Right atrium auricular region (tissue), 2 donors: ENCODE measurements at regions not wholly inside any gene's neighbourhood (a gene's known extent, or its start where the extent isn't known, plus 50 kb on each side); places are given as distances from the start of the nearest gene placed in this dataset.

Experiments used
- DNase-seq: peaks from one replicate; pipeline ENCODE4 v3.0.0-alpha.2; 2019; ENCODE audit warnings: low spot score
- H3K27ac ChIP-seq, 2 donors: fragments of 200-600 bp; sonication (generic); 1 replicate in 1 of 2; 2 replicates in 1 of 2; pipeline ENCODE4 v1.5.1; 2016 to 2019
- H3K27me3 ChIP-seq, 2 donors: fragments of 200-600 bp; sonication (generic); one replicate each; pipeline versions ENCODE4 v1.5.1 to v1.6.0; 2017 to 2019
- H3K36me3 ChIP-seq: fragments of 200-600 bp; sonication (generic); one replicate; pipeline ENCODE4 v1.5.1; 2016
- H3K4me1 ChIP-seq, 2 donors: fragments of 200-600 bp; sonication (generic); one replicate each; pipeline versions ENCODE4 v1.5.1 to v1.6.0; 2017 to 2019
- H3K4me3 ChIP-seq, 2 donors: fragments of 200-600 bp; sonication (generic); 1 replicate in 1 of 2; 2 replicates in 1 of 2; pipeline ENCODE4 v1.5.1; 2017 to 2019; ENCODE audit warnings: mild to moderate bottlenecking in 1 of 2, moderate library complexity in 1 of 2
- H3K9me3 ChIP-seq, 2 donors: fragments of 200-600 bp; sonication (generic); one replicate each; pipeline ENCODE4 v1.5.1; 2019
- CTCF ChIP-seq, 2 donors: fragments of 200-600 bp; sonication (generic); IDR thresholded peaks; one replicate each; pipeline ENCODE4 v1.5.1; 2019; ENCODE audit warnings: antibody characterized with exemption in 2 of 2

- Histone ChIP-seq H3K9me3 (no peaks in the 10 kb centered on the region), H3K4me1 (peaks cover 0 to 11% of the 10 kb centered on the region in 2 donors), H3K27me3 (no peaks in the 10 kb centered on the region), H3K4me3 (no peak overlapping the region), H3K36me3 (no peaks in the 10 kb centered on the region), H3K27ac (no peak overlapping the region)
- DNase-seq, result no peak
- TF ChIP-seq CTCF (IDR thresholded peaks at IDR 0.05), result no peak
These were observed 310.0 kb downstream of the LMO4 start for GRCh38 chr1:87638636-87639035.

- Histone ChIP-seq H3K27ac (no peak overlapping the region), H3K36me3 (no peaks in the 10 kb centered on the region), H3K4me3 (no peak overlapping the region), H3K9me3 (no peaks in the 10 kb centered on the region), H3K27me3 (no peaks in the 10 kb centered on the region), H3K4me1 (peaks cover 0 to 11% of the 10 kb centered on the region in 2 donors)
- DNase-seq, result no peak
- TF ChIP-seq CTCF (IDR thresholded peaks at IDR 0.05), result no peak
These were observed 313.3 kb downstream of the LMO4 start for GRCh38 chr1:87641996-87642395.

GRCh38 chr1:87642581-87643221, 314.0 kb downstream of the LMO4 start:
- DNase-seq, result no peak
- H3K36me3 ChIP-seq, result no peaks in the 10 kb centered on the region
- H3K4me3 ChIP-seq, result no peak overlapping the region
- peaks cover 0 to 11% of the 10 kb centered on the region in 2 donors for H3K4me1 ChIP-seq
- H3K27me3 ChIP-seq, result no peaks in the 10 kb centered on the region
- TF ChIP-seq CTCF (IDR thresholded peaks at IDR 0.05), result no peak
- no peak overlapping the region for H3K27ac ChIP-seq
- no peaks in the 10 kb centered on the region for H3K9me3 ChIP-seq

GRCh38 chr1:87644033-87644578, 315.4 kb downstream of the LMO4 start:
- Histone ChIP-seq H3K27ac (no peak overlapping the region), H3K36me3 (no peaks in the 10 kb centered on the region), H3K4me1 (peaks cover 0 to 11% of the 10 kb centered on the region in 2 donors), H3K9me3 (no peaks in the 10 kb centered on the region), H3K27me3 (no peaks in the 10 kb centered on the region), H3K4me3 (no peak overlapping the region)
- no peak for DNase-seq
- no peak for TF ChIP-seq CTCF (IDR thresholded peaks at IDR 0.05)

- Histone ChIP-seq H3K9me3 (no peaks in the 10 kb centered on the region), H3K27ac (no peak overlapping the region), H3K36me3 (no peaks in the 10 kb centered on the region), H3K4me3 (no peak overlapping the region), H3K4me1 (peaks cover 0 to 11% of the 10 kb centered on the region in 2 donors), H3K27me3 (no peaks in the 10 kb centered on the region)
- no peak for TF ChIP-seq CTCF (IDR thresholded peaks at IDR 0.05)
- DNase-seq, result no peak
These were observed 316.0 kb downstream of the LMO4 start for GRCh38 chr1:87644579-87645190.
